ENCODE measurements at regions not wholly inside any gene's neighbourhood (a gene's known extent, or its start where the extent isn't known, plus 50 kb on each side); places are given as distances from the start of the nearest gene placed in this dataset.

GRCh38 chr16:56125922-56126321 is 65.4 kb upstream of the GNAO1 start:
- TF ChIP-seq CTCF (IDR thresholded peaks at IDR 0.05) (no peak), POLR2A (IDR thresholded peaks at IDR 0.05) (no peak)
